ENCODE measurements at regions not wholly inside any gene's neighbourhood (a gene's known extent, or its start where the extent isn't known, plus 50 kb on each side); places are given as distances from the start of the nearest gene placed in this dataset.

DNA sequence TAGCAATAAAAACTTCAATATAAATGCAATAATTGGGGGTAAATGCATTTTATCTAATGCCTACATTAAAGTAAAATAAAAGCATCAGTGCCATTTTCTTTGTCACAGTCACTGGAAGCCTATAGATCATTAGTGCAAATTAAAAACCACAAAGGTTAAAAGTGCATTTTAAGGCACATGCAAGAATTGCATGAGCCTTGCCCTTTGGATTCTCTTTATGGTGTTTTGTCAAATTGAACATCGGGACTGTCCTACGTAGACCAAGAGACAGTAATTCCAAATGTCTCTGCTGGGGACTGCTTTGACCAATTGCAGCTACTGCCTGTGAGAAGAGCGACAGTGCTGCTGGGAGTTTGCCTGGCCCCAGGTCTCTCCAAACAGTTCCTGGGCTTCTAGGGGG, 130.3 kb upstream of the SATB2 start:
- TF ChIP-seq, protein P1, sequence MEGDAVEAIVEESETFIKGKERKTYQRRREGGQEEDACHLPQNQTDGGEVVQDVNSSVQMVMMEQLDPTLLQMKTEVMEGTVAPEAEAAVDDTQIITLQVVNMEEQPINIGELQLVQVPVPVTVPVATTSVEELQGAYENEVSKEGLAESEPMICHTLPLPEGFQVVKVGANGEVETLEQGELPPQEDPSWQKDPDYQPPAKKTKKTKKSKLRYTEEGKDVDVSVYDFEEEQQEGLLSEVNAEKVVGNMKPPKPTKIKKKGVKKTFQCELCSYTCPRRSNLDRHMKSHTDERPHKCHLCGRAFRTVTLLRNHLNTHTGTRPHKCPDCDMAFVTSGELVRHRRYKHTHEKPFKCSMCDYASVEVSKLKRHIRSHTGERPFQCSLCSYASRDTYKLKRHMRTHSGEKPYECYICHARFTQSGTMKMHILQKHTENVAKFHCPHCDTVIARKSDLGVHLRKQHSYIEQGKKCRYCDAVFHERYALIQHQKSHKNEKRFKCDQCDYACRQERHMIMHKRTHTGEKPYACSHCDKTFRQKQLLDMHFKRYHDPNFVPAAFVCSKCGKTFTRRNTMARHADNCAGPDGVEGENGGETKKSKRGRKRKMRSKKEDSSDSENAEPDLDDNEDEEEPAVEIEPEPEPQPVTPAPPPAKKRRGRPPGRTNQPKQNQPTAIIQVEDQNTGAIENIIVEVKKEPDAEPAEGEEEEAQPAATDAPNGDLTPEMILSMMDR (IDR thresholded peaks at IDR 0.05), result no peak
- TF ChIP-seq POLR2AphosphoS5 (IDR thresholded peaks at IDR 0.05) (no peak), POLR2A (IDR thresholded peaks at IDR 0.05) (no peak), EP300 (IDR thresholded peaks at IDR 0.05) (no peak)

All from stomach (tissue), 4 donors.